SK-N-SH treated with all-trans-retinoic acid at 6 μM for 48 hours (cell line): ENCODE measurements at regions not wholly inside any gene's neighbourhood (a gene's known extent, or its start where the extent isn't known, plus 50 kb on each side); places are given as distances from the start of the nearest gene placed in this dataset.

Source experiments
- ARNTL ChIP-seq: fragments of 450-650 bp; formaldehyde crosslinking; IDR thresholded peaks from 2 replicates; pipeline ENCODE4 v1.5.0; 2020; ENCODE audit warnings: low read depth, mild to moderate bottlenecking, moderate library complexity, borderline replicate concordance
- TF ChIP-seq, protein P1 (sequence below): fragments of 250-450 bp; sonication (Bioruptor Pico); IDR thresholded peaks from 2 replicates; pipeline ENCODE4 v1.5.0; 2020; ENCODE audit warnings: mild to moderate bottlenecking, moderate library complexity

DNA sequence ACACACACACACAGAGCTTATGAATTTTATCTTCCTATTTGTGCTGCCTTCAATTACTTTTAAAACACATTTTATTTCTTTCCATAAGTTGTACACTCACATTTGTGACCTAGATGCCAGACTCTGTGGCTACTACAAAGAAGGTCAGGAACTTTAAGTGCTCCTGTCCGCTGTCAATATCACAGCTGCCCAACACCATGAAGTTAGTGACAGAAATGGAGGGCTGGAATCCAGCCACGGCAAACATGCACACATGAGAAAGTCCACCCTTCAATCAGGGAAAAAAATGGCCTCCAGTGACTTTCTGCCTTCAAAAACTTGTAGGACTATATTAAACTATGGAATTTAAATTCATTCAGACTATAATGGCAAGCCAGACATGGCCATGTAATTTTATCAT is 334.4 kb upstream of the FSTL5 start:
- no peak for TF ChIP-seq ARNTL (CRISPR knock-in tag)
- TF ChIP-seq, protein P1, sequence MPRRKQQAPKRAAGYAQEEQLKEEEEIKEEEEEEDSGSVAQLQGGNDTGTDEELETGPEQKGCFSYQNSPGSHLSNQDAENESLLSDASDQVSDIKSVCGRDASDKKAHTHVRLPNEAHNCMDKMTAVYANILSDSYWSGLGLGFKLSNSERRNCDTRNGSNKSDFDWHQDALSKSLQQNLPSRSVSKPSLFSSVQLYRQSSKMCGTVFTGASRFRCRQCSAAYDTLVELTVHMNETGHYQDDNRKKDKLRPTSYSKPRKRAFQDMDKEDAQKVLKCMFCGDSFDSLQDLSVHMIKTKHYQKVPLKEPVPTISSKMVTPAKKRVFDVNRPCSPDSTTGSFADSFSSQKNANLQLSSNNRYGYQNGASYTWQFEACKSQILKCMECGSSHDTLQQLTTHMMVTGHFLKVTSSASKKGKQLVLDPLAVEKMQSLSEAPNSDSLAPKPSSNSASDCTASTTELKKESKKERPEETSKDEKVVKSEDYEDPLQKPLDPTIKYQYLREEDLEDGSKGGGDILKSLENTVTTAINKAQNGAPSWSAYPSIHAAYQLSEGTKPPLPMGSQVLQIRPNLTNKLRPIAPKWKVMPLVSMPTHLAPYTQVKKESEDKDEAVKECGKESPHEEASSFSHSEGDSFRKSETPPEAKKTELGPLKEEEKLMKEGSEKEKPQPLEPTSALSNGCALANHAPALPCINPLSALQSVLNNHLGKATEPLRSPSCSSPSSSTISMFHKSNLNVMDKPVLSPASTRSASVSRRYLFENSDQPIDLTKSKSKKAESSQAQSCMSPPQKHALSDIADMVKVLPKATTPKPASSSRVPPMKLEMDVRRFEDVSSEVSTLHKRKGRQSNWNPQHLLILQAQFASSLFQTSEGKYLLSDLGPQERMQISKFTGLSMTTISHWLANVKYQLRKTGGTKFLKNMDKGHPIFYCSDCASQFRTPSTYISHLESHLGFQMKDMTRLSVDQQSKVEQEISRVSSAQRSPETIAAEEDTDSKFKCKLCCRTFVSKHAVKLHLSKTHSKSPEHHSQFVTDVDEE: no peak
